T-helper 17 cell (primary cell): ENCODE measurements at regions not wholly inside any gene's neighbourhood (a gene's known extent, or its start where the extent isn't known, plus 50 kb on each side); places are given as distances from the start of the nearest gene placed in this dataset.
A peak's percentile ranks its signal among the peaks of the same experiment; 100 is the strongest.
"Not testable (repeated sequence)": the region's sequence is repeated elsewhere in the genome, so short reads cannot be mapped to it uniquely, and the experiment has no call there.

Experiments used
- ATAC-seq: fragments of 150-1000 bp; cut with Tn5 transposase; 2 replicates; pipeline ENCODE4 v1.10.0; 2021; ENCODE audit warnings: mild to moderate bottlenecking, moderate library complexity
- DNase-seq, 3 donors: peaks; one replicate each; pipeline versions ENCODE4 v3.0.0 to v3.0.0-alpha.2; 2020 to 2021
- H3K9me3 ChIP-seq: one replicate; pipeline ENCODE4 v1.7.0; 2013; ENCODE audit warnings: low read length, mild to moderate bottlenecking; ENCODE audit not compliant: control insufficient read depth, poor library complexity, severe bottlenecking
- H3K27ac Mint-ChIP-seq: one replicate; pipeline ENCODE4 v1.8.0; 2022; ENCODE audit warnings: mild to moderate bottlenecking, moderate library complexity, mixed read lengths
- H3K27me3 Mint-ChIP-seq: one replicate; pipeline ENCODE4 v1.8.0; 2022; ENCODE audit warnings: mixed read lengths
- H3K36me3 Mint-ChIP-seq: one replicate; pipeline ENCODE4 v1.8.0; 2022; ENCODE audit warnings: low read depth, mixed read lengths
- H3K4me1 Mint-ChIP-seq: one replicate; pipeline ENCODE4 v1.8.0; 2022; ENCODE audit warnings: mild to moderate bottlenecking, mixed read lengths
- H3K4me3 Mint-ChIP-seq: one replicate; pipeline ENCODE4 v1.8.0; 2022; ENCODE audit warnings: mild to moderate bottlenecking, moderate library complexity, mixed read lengths

- Mint-ChIP-seq H3K4me3 (no peak overlapping the region), H3K4me1 (no peaks in the 10 kb centered on the region), H3K27me3 (peaks cover 12% of the 10 kb centered on the region), H3K36me3 (peaks cover 2% of the 10 kb centered on the region), H3K27ac (no peak overlapping the region)
- no peak for ATAC-seq
- H3K9me3 ChIP-seq = no peaks in the 10 kb centered on the region
- DNase-seq = no peak
Observed at GRCh38 chr6:133805876-133806275, 83.0 kb upstream of the TCF21 start.

DNA sequence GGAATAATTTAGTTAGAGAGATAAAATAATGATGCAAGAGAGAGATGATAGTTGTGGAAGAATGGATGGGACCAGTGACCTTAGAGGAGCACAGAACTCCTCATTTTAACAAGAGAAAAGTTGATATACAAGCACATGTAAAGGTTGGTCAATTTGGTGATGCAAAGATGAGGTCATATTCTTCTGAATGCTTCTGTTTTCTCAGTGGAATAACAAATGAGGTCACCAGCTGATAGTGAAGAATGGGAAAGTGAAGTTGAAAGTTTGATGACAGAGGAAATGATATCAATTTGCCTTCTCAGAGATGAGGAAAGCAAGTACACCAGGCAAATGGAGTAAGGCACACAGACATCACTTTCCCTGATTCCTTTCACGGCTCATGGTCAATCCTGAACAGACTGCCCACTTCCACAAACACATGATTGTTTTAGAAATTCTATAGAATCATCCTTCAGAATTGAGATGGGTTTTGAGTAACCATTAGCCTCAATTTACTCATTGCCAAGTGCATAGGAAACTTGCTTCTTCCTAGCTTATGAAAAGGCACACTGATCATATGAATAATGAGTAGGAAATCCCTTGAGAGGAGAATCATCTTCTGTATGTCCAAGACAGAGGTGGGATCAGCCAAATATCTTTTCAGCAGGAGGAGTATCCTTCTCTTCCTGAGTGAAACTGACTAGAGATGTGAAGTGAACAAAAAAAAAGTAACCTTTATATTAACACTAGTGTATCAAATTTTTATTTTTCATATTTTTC, 82.4 kb upstream of the TCF21 start:
- Mint-ChIP-seq H3K27me3 (peaks cover 12% of the 10 kb centered on the region), H3K4me3 (no peak overlapping the region), H3K36me3 (peaks cover 2% of the 10 kb centered on the region), H3K4me1 (no peaks in the 10 kb centered on the region), H3K27ac (no peak overlapping the region)
- no peak for ATAC-seq
- no peaks in the 10 kb centered on the region for H3K9me3 ChIP-seq
- DNase-seq = no peak

GRCh38 chr6:133807501-133807900, 81.4 kb upstream of the TCF21 start:
- Mint-ChIP-seq H3K27me3 (peaks cover 12% of the 10 kb centered on the region), H3K27ac (no peak overlapping the region), H3K4me1 (no peaks in the 10 kb centered on the region), H3K36me3 (peaks cover 2% of the 10 kb centered on the region), H3K4me3 (no peak overlapping the region)
- DNase-seq = no peak
- H3K9me3 ChIP-seq = no peaks in the 10 kb centered on the region
- no peak for ATAC-seq

GRCh38 chr6:133809406-133809805, 79.5 kb upstream of the TCF21 start:
- Mint-ChIP-seq H3K36me3 (peaks cover 2% of the 10 kb centered on the region), H3K4me1 (no peaks in the 10 kb centered on the region), H3K27me3 (peaks cover 13% of the 10 kb centered on the region), H3K4me3 (no peak overlapping the region), H3K27ac (no peak overlapping the region)
- no peaks in the 10 kb centered on the region for H3K9me3 ChIP-seq
- ATAC-seq = no peak
- DNase-seq = no peak

GRCh38 chr6:133811557-133811956, 77.4 kb upstream of the TCF21 start:
- DNase-seq = no peak
- Mint-ChIP-seq H3K4me3 (no peak overlapping the region), H3K27me3 (peaks cover 26% of the 10 kb centered on the region), H3K4me1 (no peaks in the 10 kb centered on the region), H3K36me3 (no peaks in the 10 kb centered on the region), H3K27ac (no peak overlapping the region)
- no peak for ATAC-seq
- H3K9me3 ChIP-seq = no peaks in the 10 kb centered on the region

- H3K4me1 Mint-ChIP-seq, ATAC-seq, H3K4me3 Mint-ChIP-seq, DNase-seq, H3K9me3 ChIP-seq, H3K27ac Mint-ChIP-seq, H3K36me3 Mint-ChIP-seq: not testable (repeated sequence)
- H3K27me3 Mint-ChIP-seq = peaks cover 26% of the 10 kb centered on the region
Observed at GRCh38 chr6:133812446-133812845, 76.5 kb upstream of the TCF21 start.

GRCh38 chr6:133814238-133814637, 74.7 kb upstream of the TCF21 start:
- ATAC-seq (no peak), DNase-seq (no peak)
- no peaks in the 10 kb centered on the region for H3K36me3 Mint-ChIP-seq
- no peaks in the 10 kb centered on the region for H3K9me3 ChIP-seq
- H3K4me1 Mint-ChIP-seq = no peaks in the 10 kb centered on the region
- peaks cover 20% of the 10 kb centered on the region for H3K27me3 Mint-ChIP-seq
- H3K4me3 Mint-ChIP-seq = no peak overlapping the region
- no peak overlapping the region for H3K27ac Mint-ChIP-seq

DNA sequence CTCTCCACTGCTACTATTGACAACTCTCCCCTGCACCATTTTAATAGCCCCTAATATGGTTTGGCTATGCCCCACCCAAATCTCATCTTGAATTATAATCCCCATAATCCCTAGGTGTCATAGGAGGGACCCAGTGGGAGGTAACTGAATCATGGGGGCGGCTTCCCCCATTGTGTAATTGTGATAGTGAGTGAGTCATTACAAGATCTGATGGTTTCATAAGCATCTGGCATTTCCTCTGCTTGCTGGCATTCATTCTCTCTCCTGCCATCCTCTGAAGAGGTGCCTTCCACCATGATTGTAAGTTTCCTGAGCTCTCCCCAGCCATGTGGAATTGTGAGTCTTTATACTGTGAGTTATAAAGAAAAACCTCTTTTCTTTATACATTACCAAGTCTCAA, 74.1 kb upstream of the TCF21 start:
- no peak overlapping the region for H3K27ac Mint-ChIP-seq
- no peaks in the 10 kb centered on the region for H3K4me1 Mint-ChIP-seq
- H3K9me3 ChIP-seq = no peaks in the 10 kb centered on the region
- DNase-seq (no peak), ATAC-seq (no peak)
- H3K36me3 Mint-ChIP-seq = no peaks in the 10 kb centered on the region
- no peak overlapping the region for H3K4me3 Mint-ChIP-seq
- peaks cover 18% of the 10 kb centered on the region for H3K27me3 Mint-ChIP-seq

DNA sequence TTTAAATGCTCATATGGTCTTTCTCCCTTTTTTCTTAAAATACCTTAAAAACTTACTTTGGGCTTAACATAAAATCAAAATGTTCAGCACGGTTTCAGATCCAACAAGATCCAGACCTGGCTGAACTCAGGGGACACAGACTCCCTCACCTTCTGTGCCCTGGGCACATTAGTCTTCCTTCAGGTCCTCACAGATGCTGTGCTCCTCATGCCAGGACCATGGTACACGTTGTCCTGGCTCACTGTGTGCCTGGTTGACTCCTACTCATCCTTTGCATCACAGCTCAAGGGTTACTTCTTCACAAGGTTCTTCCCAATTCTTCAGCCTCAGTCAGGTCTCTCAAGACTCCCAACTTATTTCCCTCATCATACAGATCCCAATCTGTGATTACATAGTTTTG, 73.6 kb upstream of the TCF21 start:
- Mint-ChIP-seq H3K4me3 (no peak overlapping the region), H3K4me1 (no peaks in the 10 kb centered on the region), H3K36me3 (no peaks in the 10 kb centered on the region), H3K27me3 (peaks cover 13% of the 10 kb centered on the region), H3K27ac (no peak overlapping the region)
- DNase-seq (no peak), ATAC-seq (no peak)
- H3K9me3 ChIP-seq = no peaks in the 10 kb centered on the region

GRCh38 chr6:133816171-133816570, 72.7 kb upstream of the TCF21 start:
- H3K36me3 Mint-ChIP-seq = no peaks in the 10 kb centered on the region
- DNase-seq (no peak), ATAC-seq (no peak)
- H3K4me1 Mint-ChIP-seq = no peaks in the 10 kb centered on the region
- H3K27me3 Mint-ChIP-seq = peaks cover 17% of the 10 kb centered on the region
- no peaks in the 10 kb centered on the region for H3K9me3 ChIP-seq
- H3K27ac Mint-ChIP-seq = no peak overlapping the region
- no peak overlapping the region for H3K4me3 Mint-ChIP-seq

- H3K27me3 Mint-ChIP-seq = peaks cover 19% of the 10 kb centered on the region
- no peaks in the 10 kb centered on the region for H3K4me1 Mint-ChIP-seq
- peak in 1 of 3 donors; percentile 34 for DNase-seq
- ATAC-seq = peak; percentile 49
- no peaks in the 10 kb centered on the region for H3K9me3 ChIP-seq
- no peak overlapping the region for H3K27ac Mint-ChIP-seq
- H3K36me3 Mint-ChIP-seq = no peaks in the 10 kb centered on the region
- H3K4me3 Mint-ChIP-seq = no peak overlapping the region
Observed at GRCh38 chr6:133817460-133818047, 71.4 kb upstream of the TCF21 start.

DNA sequence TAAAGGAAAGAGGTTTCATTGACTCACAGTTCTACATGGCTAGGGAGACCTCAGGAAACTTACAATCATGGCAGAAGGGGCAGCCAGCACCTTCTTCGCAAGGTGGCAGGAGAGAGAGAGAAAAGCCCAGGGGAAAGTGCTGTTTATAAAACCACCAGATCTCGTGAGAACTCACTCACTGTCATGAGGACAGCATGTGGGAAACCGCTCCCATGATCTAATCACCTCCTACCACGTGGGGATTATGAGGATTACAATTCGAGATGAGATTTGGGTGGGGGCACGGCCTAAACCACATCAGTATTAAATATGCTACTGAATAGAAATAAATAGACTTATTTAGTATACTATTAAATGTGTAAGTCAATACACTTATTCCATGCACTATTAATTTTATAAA, 70.6 kb upstream of the TCF21 start:
- Mint-ChIP-seq H3K4me1 (no peaks in the 10 kb centered on the region), H3K27ac (no peak overlapping the region), H3K27me3 (peaks cover 19% of the 10 kb centered on the region), H3K36me3 (no peaks in the 10 kb centered on the region), H3K4me3 (no peak overlapping the region)
- no peak for ATAC-seq
- no peaks in the 10 kb centered on the region for H3K9me3 ChIP-seq
- no peak for DNase-seq

DNA sequence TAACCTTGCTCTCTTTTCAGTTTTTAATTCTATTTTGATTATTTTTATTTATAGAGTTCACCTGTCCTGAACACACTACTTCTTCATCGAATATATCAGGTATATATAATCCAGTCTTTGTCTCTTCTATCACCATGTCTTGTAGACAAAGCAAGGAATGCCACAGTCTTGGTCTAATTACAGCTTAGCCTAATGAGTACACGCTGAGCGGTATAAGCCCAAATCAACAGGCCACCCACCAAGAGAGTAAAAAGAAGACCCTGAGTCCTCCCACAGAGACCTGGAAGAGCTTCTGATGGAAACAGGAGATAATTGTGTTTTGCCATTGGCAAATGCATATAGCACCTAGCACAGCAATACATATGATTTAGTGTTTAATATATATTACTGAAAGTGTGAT, 68.7 kb upstream of the TCF21 start:
- H3K27me3 Mint-ChIP-seq = peaks cover 12% of the 10 kb centered on the region
- ATAC-seq = no peak

DNA sequence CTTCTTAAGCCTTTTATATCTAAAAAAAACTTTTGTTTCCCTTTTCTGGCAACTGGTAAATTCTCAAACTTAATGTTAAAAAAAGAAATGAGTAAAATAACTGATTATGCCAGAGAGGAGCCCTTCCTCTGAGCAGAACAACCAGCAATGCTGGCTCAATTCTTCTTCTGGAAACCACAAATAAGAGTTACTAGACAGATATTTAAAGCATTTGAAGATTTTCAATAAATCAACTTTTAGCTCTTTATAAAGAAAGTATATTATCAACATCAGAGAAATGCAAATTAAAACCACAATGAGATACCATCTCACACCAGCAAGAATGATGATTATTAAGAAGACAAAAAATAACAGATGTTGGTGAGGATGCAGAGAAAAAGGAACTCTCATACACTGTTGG, 61.1 kb upstream of the TCF21 start:
- ATAC-seq (no peak), DNase-seq (no peak)
- no peaks in the 10 kb centered on the region for H3K9me3 ChIP-seq
- Mint-ChIP-seq H3K36me3 (no peaks in the 10 kb centered on the region), H3K4me3 (no peak overlapping the region), H3K27me3 (peaks cover 25% of the 10 kb centered on the region), H3K4me1 (no peaks in the 10 kb centered on the region), H3K27ac (no peak overlapping the region)

More for the DNA sequence above, 68.7 kb upstream of the TCF21 start:
- H3K9me3 ChIP-seq = no peaks in the 10 kb centered on the region
- DNase-seq = no peak
- H3K36me3 Mint-ChIP-seq = no peaks in the 10 kb centered on the region
- no peak overlapping the region for H3K27ac Mint-ChIP-seq
- no peak overlapping the region for H3K4me3 Mint-ChIP-seq
- H3K4me1 Mint-ChIP-seq = no peaks in the 10 kb centered on the region
